Right renal cortex interstitium (tissue), 3 donors: ENCODE measurements at regions not wholly inside any gene's neighbourhood (a gene's known extent, or its start where the extent isn't known, plus 50 kb on each side); places are given as distances from the start of the nearest gene placed in this dataset.
A peak's percentile ranks its signal among the peaks of the same experiment; 100 is the strongest.

Experiments used
- DNase-seq, 3 donors: peaks; one replicate each; pipeline ENCODE4 v3.0.0-alpha.2; 2013; ENCODE audit warnings: low read depth in 3 of 3, low spot score in 2 of 3

GRCh38 chr22:27443306-27443705 is 358.2 kb downstream of the MN1 start:
- DNase-seq, result no peak

GRCh38 chr22:27445881-27446280 is 355.7 kb downstream of the MN1 start:
- DNase-seq, result peak in 1 of 3 donors; percentile 39

- DNase-seq, result no peak
Measured at GRCh38 chr22:27447289-27447688, 354.3 kb downstream of the MN1 start.

- DNase-seq, result no peak
Measured at GRCh38 chr22:27450448-27450847, 351.1 kb downstream of the MN1 start.

GRCh38 chr22:27452245-27452644 is 349.3 kb downstream of the MN1 start:
- no peak for DNase-seq

- DNase-seq, result no peak
Measured at GRCh38 chr22:27452922-27453321, 348.6 kb downstream of the MN1 start.

- DNase-seq, result no peak
Measured at GRCh38 chr22:27453725-27454124, 347.8 kb downstream of the MN1 start.

- DNase-seq, result no peak
Measured at GRCh38 chr22:27454807-27455450, 346.6 kb downstream of the MN1 start.

- DNase-seq, result no peak
Measured at GRCh38 chr22:27455526-27455925, 346.0 kb downstream of the MN1 start.

GRCh38 chr22:27456696-27457503 is 344.7 kb downstream of the MN1 start:
- no peak for DNase-seq

- no peak for DNase-seq
Measured at GRCh38 chr22:27459999-27460398, 341.6 kb downstream of the MN1 start.

- DNase-seq, result no peak
Measured at GRCh38 chr22:27460591-27461347, 340.8 kb downstream of the MN1 start.

GRCh38 chr22:27461470-27461869 is 340.1 kb downstream of the MN1 start:
- DNase-seq, result no peak

GRCh38 chr22:27462190-27462589 is 339.4 kb downstream of the MN1 start:
- DNase-seq, result no peak

GRCh38 chr22:27463121-27463660 is 338.4 kb downstream of the MN1 start:
- no peak for DNase-seq

- DNase-seq, result no peak
Measured at GRCh38 chr22:27466229-27466628, 335.3 kb downstream of the MN1 start.

- no peak for DNase-seq
Measured at GRCh38 chr22:27466778-27467438, 334.6 kb downstream of the MN1 start.

GRCh38 chr22:27467711-27468110 is 333.8 kb downstream of the MN1 start:
- DNase-seq, result no peak

GRCh38 chr22:27468712-27469111 is 332.8 kb downstream of the MN1 start:
- DNase-seq, result no peak

- no peak for DNase-seq
Measured at GRCh38 chr22:27470169-27470772, 331.3 kb downstream of the MN1 start.
